ENCODE measurements at regions not wholly inside any gene's neighbourhood (a gene's known extent, or its start where the extent isn't known, plus 50 kb on each side); places are given as distances from the start of the nearest gene placed in this dataset.

- no peak for TF ChIP-seq CTCF (IDR thresholded peaks at IDR 0.05; ENCODE audit: insufficient read depth, low read length)
- TF ChIP-seq REST (IDR thresholded peaks at IDR 0.05; ENCODE audit: insufficient replicate concordance, low read depth) = no peak
- no peak for TF ChIP-seq POLR2AphosphoS5 (IDR thresholded peaks at IDR 0.05; ENCODE audit: low read depth)
- TF ChIP-seq SPI1 (IDR thresholded peaks at IDR 0.05; ENCODE audit: borderline replicate concordance, low read depth) = no peak
- no peak for TF ChIP-seq GABPA (IDR thresholded peaks at IDR 0.05; ENCODE audit: low read depth)
Observed at GRCh38 chr10:130889780-130890179, 421.7 kb downstream of the TCERG1L start.
